ENCODE measurements at regions not wholly inside any gene's neighbourhood (a gene's known extent, or its start where the extent isn't known, plus 50 kb on each side); places are given as distances from the start of the nearest gene placed in this dataset.
"Not testable (repeated sequence)": the region's sequence is repeated elsewhere in the genome, so short reads cannot be mapped to it uniquely, and the experiment has no call there.

GRCh38 chr18:57949335-57949734, 94.7 kb upstream of the NEDD4L start:
- DNase-seq, H3K4me3 Mint-ChIP-seq, H3K4me1 Mint-ChIP-seq, H3K27me3 Mint-ChIP-seq, H3K36me3 Mint-ChIP-seq, H3K9me3 Mint-ChIP-seq, ATAC-seq, H3K27ac Mint-ChIP-seq: not testable (repeated sequence)
- POLR2A ChIA-PET: interaction anchor here (0.6 kb wide), 1 partner anchor 121 kb away, joined by 4 read pairs; no protein-coding TSS in a partner anchor

GRCh38 chr18:57947117-57947516, 96.9 kb upstream of the NEDD4L start:
- H3K27ac Mint-ChIP-seq: no peak overlapping the region
- H3K27me3 Mint-ChIP-seq: peaks cover 0 to 13% (median 5%) of the 10 kb centered on the region in 5 donors
- ATAC-seq (no peak), DNase-seq (no peak)
- POLR2A ChIA-PET: no interaction called here
- H3K36me3 Mint-ChIP-seq: no peaks in the 10 kb centered on the region
- H3K9me3 Mint-ChIP-seq: no peaks in the 10 kb centered on the region
- H3K4me3 Mint-ChIP-seq: no peak overlapping the region
- H3K4me1 Mint-ChIP-seq: no peaks in the 10 kb centered on the region

GRCh38 chr18:57943723-57944122, 100.3 kb upstream of the NEDD4L start:
- DNase-seq (no peak), ATAC-seq (no peak)
- H3K27ac Mint-ChIP-seq: peak overlapping the region in 1 of 10 donors; percentile 9
- no peak overlapping the region for H3K4me3 Mint-ChIP-seq
- H3K27me3 Mint-ChIP-seq: peaks cover 5 to 29% (median 12%) of the 10 kb centered on the region in 5 donors
- POLR2A ChIA-PET: no interaction called here
- no peaks in the 10 kb centered on the region for H3K4me1 Mint-ChIP-seq
- H3K36me3 Mint-ChIP-seq: no peaks in the 10 kb centered on the region
- no peaks in the 10 kb centered on the region for H3K9me3 Mint-ChIP-seq

- POLR2A ChIA-PET: no interaction called here
- DNase-seq (no peak), ATAC-seq (no peak)
- H3K4me3 Mint-ChIP-seq: no peak overlapping the region
- peaks cover 0 to 2% (median 0%) of the 10 kb centered on the region in 9 donors for H3K9me3 Mint-ChIP-seq
- no peaks in the 10 kb centered on the region for H3K4me1 Mint-ChIP-seq
- no peaks in the 10 kb centered on the region for H3K36me3 Mint-ChIP-seq
- H3K27ac Mint-ChIP-seq: no peak overlapping the region
- H3K27me3 Mint-ChIP-seq: peaks cover 10 to 39% (median 16%) of the 10 kb centered on the region in 5 donors
These were observed 101.5 kb upstream of the NEDD4L start for GRCh38 chr18:57942493-57942892.

GRCh38 chr18:57941841-57942489, 102.1 kb upstream of the NEDD4L start:
- H3K36me3 Mint-ChIP-seq: no peaks in the 10 kb centered on the region
- no peaks in the 10 kb centered on the region for H3K4me1 Mint-ChIP-seq
- peaks cover 10 to 45% (median 16%) of the 10 kb centered on the region in 5 donors for H3K27me3 Mint-ChIP-seq
- DNase-seq (no peak), ATAC-seq (no peak)
- POLR2A ChIA-PET: no interaction called here
- H3K27ac Mint-ChIP-seq: no peak overlapping the region
- H3K9me3 Mint-ChIP-seq: peaks cover 0 to 4% (median 0%) of the 10 kb centered on the region in 9 donors
- H3K4me3 Mint-ChIP-seq: no peak overlapping the region

GRCh38 chr18:57940166-57940660, 103.8 kb upstream of the NEDD4L start:
- POLR2A ChIA-PET: no interaction called here

GRCh38 chr18:57934375-57934774, 109.7 kb upstream of the NEDD4L start:
- H3K4me3 Mint-ChIP-seq, H3K9me3 Mint-ChIP-seq: not testable (repeated sequence)

More at GRCh38 chr18:57940166-57940660, 103.8 kb upstream of the NEDD4L start:
- Mint-ChIP-seq H3K4me3 (no peak overlapping the region), H3K27ac (no peak overlapping the region), H3K4me1 (no peaks in the 10 kb centered on the region), H3K36me3 (no peaks in the 10 kb centered on the region), H3K9me3 (peaks cover 0 to 4% (median 0%) of the 10 kb centered on the region in 9 donors), H3K27me3 (peaks cover 8 to 46% (median 16%) of the 10 kb centered on the region in 5 donors)
- DNase-seq: no peak
- no peak for ATAC-seq

GRCh38 chr18:57931038-57931437, 113.0 kb upstream of the NEDD4L start:
- H3K4me1 Mint-ChIP-seq: peaks cover 2 to 13% (median 5%) of the 10 kb centered on the region in 4 donors
- no peak for ATAC-seq
- POLR2A ChIA-PET: no interaction called here
- no peak for DNase-seq
- H3K27me3 Mint-ChIP-seq: no peaks in the 10 kb centered on the region
- peak overlapping the region in 1 of 10 donors; percentile 76 for H3K27ac Mint-ChIP-seq
- H3K36me3 Mint-ChIP-seq: peaks cover 0 to 4% (median 0%) of the 10 kb centered on the region in 3 donors
- H3K9me3 Mint-ChIP-seq: peaks cover 0 to 4% (median 2%) of the 10 kb centered on the region in 9 donors
- peak overlapping the region in 6 of 10 donors; percentile 0 to 31 (median 16) for H3K4me3 Mint-ChIP-seq

More at GRCh38 chr18:57934375-57934774, 109.7 kb upstream of the NEDD4L start:
- Mint-ChIP-seq H3K27me3 (peaks cover 3 to 17% (median 5%) of the 10 kb centered on the region in 5 donors), H3K4me1 (peaks cover 2 to 13% (median 5%) of the 10 kb centered on the region in 4 donors)
- ATAC-seq, H3K27ac Mint-ChIP-seq, DNase-seq, H3K36me3 Mint-ChIP-seq, POLR2A ChIA-PET: not testable (repeated sequence)

- POLR2A ChIA-PET: no interaction called here
- Mint-ChIP-seq H3K27ac (no peak overlapping the region), H3K4me3 (no peak overlapping the region)
These were observed 113.5 kb upstream of the NEDD4L start for GRCh38 chr18:57930476-57930875.

GRCh38 chr18:57929922-57930321, 114.1 kb upstream of the NEDD4L start:
- Mint-ChIP-seq H3K36me3 (peaks cover 0 to 4% (median 0%) of the 10 kb centered on the region in 3 donors), H3K27me3 (no peaks in the 10 kb centered on the region), H3K4me3 (no peak overlapping the region), H3K9me3 (peaks cover 0 to 4% (median 2%) of the 10 kb centered on the region in 9 donors), H3K27ac (no peak overlapping the region), H3K4me1 (peaks cover 2 to 13% (median 5%) of the 10 kb centered on the region in 4 donors)
- ATAC-seq (no peak), DNase-seq (no peak)
- POLR2A ChIA-PET: no interaction called here

More at GRCh38 chr18:57930476-57930875, 113.5 kb upstream of the NEDD4L start:
- ATAC-seq: no peak
- DNase-seq: no peak
- H3K9me3 Mint-ChIP-seq: peaks cover 0 to 4% (median 2%) of the 10 kb centered on the region in 9 donors
- peaks cover 2 to 13% (median 5%) of the 10 kb centered on the region in 4 donors for H3K4me1 Mint-ChIP-seq
- no peaks in the 10 kb centered on the region for H3K27me3 Mint-ChIP-seq
- peaks cover 0 to 4% (median 0%) of the 10 kb centered on the region in 3 donors for H3K36me3 Mint-ChIP-seq

GRCh38 chr18:57928466-57928865, 115.6 kb upstream of the NEDD4L start:
- H3K4me1 Mint-ChIP-seq: peaks cover 2 to 13% (median 5%) of the 10 kb centered on the region in 4 donors
- POLR2A ChIA-PET: no interaction called here

GRCh38 chr18:57927511-57927910, 116.5 kb upstream of the NEDD4L start:
- Mint-ChIP-seq H3K27ac (no peak overlapping the region), H3K4me1 (peaks cover 2 to 13% (median 5%) of the 10 kb centered on the region in 4 donors), H3K9me3 (no peaks in the 10 kb centered on the region), H3K27me3 (peaks cover 0 to 5% (median 0%) of the 10 kb centered on the region in 5 donors), H3K36me3 (no peaks in the 10 kb centered on the region), H3K4me3 (no peak overlapping the region)
- no peak for DNase-seq
- POLR2A ChIA-PET: no interaction called here
- ATAC-seq: no peak

More at GRCh38 chr18:57928466-57928865, 115.6 kb upstream of the NEDD4L start:
- DNase-seq (no peak), ATAC-seq (no peak)
- Mint-ChIP-seq H3K4me3 (no peak overlapping the region), H3K36me3 (peaks cover 0 to 1% (median 0%) of the 10 kb centered on the region in 3 donors), H3K27me3 (peaks cover 0 to 5% (median 0%) of the 10 kb centered on the region in 5 donors), H3K27ac (no peak overlapping the region), H3K9me3 (peaks cover 0 to under 1% (median 0%) of the 10 kb centered on the region in 9 donors)

- no peaks in the 10 kb centered on the region for H3K36me3 Mint-ChIP-seq
These were observed 118.3 kb upstream of the NEDD4L start for GRCh38 chr18:57925706-57926105.

More at GRCh38 chr18:57925706-57926105, 118.3 kb upstream of the NEDD4L start:
- Mint-ChIP-seq H3K9me3 (no peaks in the 10 kb centered on the region), H3K27me3 (peaks cover 0 to 8% (median 1%) of the 10 kb centered on the region in 5 donors), H3K4me1 (peaks cover 0 to 1% (median under 1%) of the 10 kb centered on the region in 4 donors), H3K27ac (no peak overlapping the region), H3K4me3 (no peak overlapping the region)
- POLR2A ChIA-PET: no interaction called here
- no peak for ATAC-seq
- DNase-seq: no peak
